ENCODE measurements at regions not wholly inside any gene's neighbourhood (a gene's known extent, or its start where the extent isn't known, plus 50 kb on each side); places are given as distances from the start of the nearest gene placed in this dataset.

DNA sequence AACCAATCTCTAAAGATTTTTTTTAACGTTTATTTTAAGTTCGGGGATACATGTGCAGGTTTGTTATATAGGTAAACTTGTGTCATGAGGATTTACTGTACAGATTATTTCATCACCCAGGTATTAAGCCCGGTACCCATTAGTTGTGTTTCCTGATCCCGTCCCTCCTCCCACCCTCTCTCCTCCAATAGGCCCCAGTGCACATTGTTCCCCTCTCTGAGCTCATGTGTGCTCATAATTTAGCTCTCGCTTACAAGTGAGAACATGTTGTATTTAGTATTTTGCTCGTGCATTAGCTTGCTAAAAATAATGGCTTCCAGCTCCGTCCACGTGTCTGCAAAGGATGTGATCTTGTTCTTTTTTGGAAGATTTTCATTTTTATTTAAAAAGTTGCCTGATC lies 2309.4 kb upstream of the AGA start:
- DNase-seq, result no peak

DNA sequence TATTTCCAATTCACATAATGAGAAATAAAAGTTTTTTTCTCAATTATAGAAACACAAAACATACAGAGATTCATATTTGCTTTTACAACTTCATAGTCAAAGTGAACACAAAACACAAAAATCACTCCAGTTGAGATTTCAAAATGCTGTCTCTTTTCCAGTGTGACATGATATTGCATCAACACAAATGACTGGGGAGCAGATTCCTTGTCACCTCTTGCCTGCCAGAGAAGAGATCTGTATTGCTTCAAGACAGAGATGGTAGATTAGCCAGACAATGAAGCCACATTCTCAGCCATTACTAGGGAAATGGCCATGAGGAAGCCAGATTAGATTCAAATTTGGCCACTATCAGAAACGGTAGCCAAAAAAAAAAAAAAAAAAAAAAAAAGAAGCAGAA lies 2313.1 kb upstream of the AGA start:
- DNase-seq, result no peak

DNA sequence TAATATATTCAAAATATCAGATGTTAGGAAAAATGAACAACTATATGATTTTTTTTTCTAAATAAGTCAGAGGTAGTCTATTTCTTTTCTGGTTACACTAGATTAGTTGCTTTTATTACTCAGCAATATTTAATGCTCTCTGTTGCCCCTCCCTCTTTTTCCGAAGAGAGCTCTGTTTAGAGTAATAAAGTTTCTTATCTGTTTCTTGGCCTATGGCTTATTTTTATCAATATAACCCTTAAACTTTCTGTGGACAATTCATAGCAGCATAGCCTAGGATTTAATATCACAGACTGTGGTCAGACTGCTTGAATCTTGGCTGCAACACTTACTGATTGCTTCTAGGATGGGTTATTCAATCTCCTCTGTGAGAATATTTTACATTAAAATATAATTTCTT lies 2315.4 kb upstream of the AGA start:
- no peak for DNase-seq

DNA sequence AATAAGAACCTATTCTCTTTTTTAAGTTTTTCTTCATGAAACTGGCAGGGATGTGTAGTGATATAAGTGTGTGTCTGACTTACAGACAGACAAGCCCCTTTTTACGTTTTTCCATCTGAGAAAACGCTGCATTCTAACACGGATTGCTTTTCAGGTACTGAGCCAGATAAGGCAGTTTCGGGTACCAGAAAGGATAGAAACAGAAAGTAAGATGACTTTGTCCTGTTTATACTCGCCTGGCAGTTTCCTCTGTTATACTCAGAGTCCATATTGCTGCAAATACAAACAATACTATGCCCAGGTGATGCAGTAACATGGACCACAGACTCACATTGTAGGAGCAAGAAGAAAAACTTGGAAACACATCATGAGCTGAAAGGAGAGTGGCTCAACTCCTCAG lies 2320.6 kb upstream of the AGA start:
- no peak for DNase-seq

DNA sequence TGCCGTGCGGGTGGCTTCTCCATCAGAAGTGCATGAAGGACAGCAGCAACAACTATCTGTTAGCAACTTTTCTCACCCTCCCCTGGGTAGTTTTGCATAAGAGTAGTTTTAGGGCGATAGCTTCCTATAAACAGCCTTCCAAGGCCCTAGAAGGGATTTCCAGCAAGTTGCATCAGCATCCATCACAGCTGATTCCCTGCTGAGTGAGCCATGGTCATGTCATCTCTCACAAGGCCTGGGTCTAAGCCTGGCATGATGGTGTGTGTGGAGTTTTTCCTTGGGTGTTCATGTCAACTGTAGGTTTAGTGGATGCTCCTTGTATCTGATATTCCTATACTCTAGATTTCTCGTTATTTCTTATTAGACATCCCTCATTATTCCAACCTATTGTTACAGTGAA lies 2324.7 kb upstream of the AGA start:
- no peak for DNase-seq

DNA sequence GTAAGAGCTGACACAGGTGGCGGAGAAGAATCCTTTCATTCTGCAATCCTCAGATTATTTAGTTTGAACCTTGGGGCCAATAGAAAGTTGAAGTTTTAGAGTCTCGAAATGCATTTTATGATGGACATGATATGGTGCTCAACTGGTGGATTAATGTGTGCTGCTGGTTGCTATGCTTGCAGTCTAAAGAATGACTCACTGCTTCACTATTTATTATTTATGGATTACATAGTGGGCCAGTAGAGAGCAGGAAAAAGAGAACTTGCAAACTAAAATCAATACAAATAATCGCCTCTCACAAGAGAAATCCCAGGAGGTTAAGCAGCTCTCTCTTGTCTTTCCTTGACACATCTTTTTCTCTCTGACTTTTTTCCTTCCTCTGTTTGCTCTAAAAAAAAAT lies 2326.8 kb upstream of the AGA start:
- no peak for DNase-seq

DNA sequence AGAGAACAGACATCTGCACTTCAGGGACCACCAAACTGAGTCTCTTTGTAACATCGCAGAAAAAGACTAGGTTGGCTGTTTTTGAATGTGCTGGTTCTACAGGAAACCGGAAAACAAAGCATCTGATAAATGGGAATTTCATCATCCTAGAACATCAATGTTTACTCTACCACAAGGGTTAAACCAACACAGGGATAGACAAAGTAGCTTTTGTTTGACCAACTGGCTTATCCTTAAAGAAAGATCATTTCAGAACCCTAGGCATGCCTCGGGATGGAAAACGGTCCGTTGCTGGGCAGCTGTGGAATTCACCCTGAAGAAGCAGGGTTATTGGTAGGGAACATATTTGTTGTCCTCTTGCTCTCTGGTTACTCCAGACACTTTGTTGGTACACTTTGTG lies 2355.5 kb upstream of the AGA start:
- DNase-seq, result no peak

DNA sequence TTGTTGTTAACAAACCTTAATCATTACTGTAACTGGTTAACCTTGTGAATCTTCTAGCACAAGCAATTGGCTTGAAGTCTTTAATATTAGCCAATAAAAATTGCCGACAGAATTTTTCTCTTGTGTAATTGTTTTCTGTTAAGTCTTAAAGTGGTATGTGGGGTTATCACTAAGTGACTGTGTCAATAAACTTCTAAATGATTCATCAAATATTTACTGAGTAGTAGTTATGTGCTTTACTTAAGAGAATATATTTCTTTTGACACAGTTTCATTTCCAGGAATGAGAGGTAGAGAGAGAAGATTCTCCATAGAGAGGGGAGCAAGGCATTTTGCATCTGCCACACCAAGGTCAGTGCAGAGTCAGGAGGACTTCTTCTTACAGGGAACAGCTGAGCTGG lies 2361.6 kb upstream of the AGA start:
- DNase-seq, result no peak

DNA sequence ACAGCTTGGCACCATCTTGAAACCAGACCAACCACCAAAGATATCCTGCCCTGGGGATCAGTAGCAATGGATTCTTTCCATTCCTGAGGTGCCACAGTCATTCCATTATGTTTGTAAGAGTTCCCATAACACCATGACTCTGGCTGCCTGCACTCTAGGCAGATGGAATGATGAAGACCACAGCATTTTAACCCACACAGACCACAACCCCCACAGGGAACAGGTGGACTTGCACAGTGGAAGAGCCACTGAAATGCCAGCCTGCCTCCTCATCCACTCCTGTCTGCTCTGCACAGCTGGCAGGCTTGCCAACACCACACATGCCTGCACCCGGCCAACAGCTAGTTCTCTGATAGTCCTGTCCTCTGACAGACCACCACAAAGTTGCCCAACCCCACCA lies 2362.2 kb upstream of the AGA start:
- DNase-seq, result no peak

DNA sequence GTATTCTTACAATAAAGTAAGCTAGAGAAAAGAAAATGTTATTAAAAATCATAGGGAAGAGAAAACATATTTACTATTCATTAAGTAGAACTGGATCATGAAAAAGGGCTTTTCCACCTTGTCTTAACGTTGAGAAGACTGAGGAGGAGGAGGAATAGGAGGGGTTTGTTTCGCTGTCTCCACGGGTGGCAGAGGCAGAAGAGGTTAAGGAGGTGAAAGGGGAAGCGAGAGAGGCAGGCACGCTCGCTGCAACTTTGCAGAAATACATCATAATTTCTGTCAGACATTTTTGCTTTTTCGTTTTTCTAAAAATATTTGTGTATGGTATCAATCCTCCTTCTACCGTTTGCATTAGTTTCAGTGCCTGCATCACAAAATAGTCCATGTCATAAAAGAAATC lies 2375.1 kb upstream of the AGA start:
- no peak for DNase-seq

DNA sequence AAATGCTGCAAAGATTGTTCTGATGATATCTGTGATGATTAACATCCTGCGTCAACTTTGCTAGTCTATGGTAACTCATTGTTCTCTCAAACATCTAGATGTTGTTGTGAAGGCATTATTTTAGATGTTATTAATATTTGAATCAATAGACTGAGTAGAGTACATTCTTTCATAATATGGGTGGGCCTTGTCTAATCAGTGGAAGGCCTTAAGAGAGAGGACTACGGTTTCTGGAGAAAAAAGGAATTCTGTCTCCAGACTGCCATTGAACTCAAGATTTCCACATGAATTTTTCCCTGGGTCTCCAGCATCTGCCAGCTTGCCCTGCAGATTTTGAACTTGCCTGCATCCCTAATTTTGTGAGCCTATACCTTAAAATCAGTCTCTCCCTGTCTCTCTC lies 2381.1 kb upstream of the AGA start:
- DNase-seq, result no peak

DNA sequence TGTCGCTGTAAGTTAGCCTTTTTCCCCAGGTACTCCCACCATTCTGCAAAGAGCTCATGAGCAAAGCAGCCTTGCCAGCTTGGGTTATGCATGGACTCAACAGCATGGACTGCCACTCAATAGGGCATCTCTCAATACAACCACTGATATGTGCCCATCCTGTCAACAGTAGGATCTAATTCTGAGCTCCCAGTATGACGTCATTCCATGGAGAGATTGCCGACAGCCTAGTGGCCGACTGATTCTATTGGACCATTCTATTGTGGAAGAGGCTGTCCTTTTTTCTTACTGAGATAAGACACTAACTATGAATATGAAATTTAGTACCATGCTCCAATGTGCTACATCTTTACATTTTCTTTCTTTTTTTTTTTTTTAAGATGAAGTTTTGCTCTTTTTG lies 2389.0 kb upstream of the AGA start:
- no peak for DNase-seq

DNA sequence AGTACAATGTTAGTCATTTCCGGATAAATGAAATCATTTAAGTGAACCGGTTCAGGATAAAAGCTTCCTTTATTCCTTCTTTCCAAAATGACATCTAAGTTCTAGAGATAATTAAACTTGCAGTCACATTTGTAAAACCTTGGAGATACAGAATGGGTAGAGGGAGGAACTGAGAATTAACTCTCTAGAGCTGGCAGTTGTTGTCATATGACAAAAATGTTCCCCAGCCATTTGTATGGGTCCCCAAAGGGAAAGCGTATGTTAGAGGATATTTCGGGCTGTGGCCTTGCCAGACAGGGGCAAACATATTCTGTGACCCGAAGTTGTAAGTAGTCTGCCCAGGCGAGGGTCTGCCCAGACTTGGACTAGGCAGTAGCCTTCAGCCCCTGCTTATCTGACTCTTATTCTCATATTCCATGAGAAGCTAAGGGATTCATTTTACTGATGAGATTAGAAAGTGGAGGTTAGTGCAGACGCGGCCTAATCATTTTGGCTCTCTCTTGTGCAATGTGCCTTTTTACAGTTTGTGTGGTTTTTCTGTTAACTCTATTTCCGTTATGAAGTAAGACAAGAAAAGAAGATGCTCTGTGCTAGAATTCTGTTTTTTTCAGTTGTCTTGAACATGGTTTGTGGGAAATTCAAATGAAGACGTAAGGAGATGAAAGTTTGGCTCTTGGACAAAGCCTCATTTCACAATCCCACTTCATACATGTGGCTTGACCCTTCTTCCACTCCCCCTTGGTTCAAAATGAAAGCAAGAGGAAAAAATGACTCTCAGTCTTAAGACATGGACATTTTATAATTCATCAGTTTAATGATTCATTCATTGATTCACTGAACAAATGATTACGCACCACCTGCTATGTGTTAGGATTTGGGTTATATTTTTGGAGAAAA lies 2394.2 kb upstream of the AGA start:
- no peak for DNase-seq

DNA sequence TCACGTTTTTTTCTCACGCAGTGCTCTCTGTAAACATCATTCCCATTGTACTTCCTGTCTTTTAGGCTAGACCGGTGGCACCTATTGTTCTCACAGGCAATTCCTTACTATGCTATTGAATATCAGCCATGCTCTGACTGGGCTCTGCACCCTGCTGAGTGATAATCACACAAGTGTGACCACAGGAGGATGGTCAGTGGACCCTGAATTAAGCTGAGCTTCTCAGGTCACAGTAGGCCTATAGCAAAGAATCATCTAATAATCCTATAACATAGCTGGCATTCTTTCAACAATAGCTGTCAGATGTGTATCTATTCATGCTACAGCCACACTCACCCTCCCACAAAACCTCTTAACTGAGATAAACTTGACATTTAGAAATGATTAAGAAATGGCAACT lies 2399.8 kb upstream of the TENM3 start:
- DNase-seq, result no peak

DNA sequence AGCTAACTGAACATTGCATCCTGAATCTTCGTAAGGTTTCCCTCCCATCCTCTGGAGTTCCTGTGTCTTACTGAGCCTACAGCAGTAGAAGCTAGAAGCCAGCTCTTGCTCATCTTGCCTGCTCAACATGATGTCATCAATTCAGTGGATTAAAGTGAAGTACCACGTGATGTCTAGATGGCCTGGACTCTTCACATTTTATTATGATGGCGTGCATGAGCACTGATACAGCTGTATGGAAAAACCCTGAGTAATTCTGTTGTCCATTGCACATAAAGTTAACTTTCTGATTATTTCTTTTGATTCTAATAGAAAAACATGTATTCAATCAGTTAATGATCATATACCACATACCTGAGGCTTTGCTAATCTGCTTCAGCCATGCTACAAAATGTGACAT lies 2387.7 kb upstream of the TENM3 start:
- DNase-seq, result no peak

DNA sequence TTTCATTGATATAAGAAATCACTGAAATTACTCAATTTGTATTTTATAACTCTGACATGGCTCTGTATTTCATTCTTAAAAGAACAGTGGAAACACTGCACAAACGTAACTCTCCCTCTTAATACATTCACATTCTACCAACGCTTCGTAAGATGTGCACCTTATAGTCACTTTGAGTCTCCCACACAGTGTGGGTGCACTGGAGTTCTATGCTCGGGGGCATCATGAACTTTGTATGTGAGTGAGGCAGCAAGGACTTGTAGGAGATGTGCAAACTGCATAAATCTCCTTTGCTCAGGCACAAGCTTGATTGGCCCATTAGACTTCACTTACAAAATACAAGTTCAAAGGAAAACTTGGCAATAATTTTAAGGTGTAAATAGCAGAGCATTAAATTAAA lies 2385.0 kb upstream of the TENM3 start:
- no peak for DNase-seq

DNA sequence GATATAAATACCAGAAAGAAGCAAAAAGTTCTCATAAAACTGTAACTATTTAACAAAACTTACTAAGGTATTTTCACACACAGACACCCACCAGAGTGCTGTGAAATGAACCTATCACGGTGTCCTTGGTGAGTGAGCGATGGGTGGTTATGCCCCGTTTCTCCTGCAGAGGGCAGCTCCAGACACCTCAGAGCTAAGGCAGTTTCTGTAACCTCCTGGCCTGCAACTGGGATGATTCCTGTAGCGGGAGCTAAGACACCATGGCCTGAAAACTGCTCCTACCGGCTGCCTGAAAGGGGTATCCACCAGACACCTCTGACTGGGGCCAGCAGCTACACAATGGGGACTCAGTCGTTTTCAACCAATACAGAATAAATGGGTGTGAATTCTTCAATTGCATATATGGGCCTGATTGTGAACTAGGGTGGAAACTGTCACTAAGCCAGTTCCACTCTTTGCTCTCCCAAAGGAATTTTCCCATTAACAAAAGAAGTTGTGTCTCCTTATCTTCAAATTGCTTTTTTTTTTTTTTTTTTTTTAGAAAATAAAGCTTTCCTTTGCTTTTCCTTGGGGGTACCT lies 2375.8 kb upstream of the TENM3 start:
- no peak for DNase-seq

DNA sequence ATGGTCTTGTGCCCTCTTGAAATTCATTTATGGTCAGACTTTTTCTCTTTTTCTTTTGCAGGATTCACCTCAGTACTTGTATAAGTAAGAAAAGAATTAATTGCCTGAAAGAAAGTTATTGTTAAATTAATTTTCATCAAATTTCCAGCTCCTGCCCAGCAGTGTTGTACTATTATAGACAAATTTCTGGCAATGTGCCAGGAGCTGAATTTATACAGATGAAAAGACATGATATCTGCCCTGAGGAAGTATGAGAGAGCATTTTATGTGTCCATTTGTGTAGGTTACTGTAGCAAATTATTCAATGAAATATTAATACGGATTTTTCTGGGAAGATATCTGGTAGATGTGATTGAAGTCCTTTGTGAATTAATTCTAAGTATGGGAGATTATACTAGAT lies 2371.5 kb upstream of the TENM3 start:
- no peak for DNase-seq

DNA sequence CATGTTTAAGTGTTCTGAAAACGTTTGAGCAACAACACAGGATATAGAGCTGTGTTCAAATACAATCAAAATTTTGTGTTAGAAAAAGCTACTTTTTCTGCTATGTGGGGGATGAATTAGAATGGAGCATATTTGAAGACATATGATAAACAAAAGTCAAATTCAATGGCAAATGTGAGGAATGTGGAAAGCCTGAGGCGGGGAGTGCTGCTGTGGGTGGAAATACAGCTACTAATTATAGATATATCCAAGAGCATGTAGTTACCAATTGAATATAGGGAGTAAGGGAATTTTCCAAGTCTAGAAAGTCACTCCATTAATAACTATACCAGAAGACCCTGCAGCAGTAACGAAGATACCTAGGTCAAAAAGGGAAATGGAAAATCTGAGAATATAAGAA lies 2370.4 kb upstream of the TENM3 start:
- DNase-seq, result no peak

DNA sequence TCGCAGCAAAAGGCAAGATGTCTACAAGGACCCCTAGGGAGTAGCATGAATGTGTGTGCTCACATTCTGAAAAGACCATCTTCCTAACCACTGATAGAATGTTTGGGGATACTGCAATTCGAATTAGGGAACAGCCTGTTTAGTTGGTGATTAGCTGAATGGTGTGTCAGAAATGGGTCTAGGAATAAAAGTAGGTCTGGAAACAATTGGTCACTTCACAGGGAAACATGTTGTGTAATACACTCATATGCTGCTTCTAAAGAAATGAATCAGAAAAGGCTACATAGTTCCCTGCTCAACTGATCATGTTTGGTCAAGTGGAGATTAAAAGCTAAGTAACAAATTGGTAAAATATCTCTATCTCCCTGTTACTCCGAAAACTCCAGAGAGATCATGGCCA lies 2362.4 kb upstream of the TENM3 start:
- DNase-seq, result no peak

DNA sequence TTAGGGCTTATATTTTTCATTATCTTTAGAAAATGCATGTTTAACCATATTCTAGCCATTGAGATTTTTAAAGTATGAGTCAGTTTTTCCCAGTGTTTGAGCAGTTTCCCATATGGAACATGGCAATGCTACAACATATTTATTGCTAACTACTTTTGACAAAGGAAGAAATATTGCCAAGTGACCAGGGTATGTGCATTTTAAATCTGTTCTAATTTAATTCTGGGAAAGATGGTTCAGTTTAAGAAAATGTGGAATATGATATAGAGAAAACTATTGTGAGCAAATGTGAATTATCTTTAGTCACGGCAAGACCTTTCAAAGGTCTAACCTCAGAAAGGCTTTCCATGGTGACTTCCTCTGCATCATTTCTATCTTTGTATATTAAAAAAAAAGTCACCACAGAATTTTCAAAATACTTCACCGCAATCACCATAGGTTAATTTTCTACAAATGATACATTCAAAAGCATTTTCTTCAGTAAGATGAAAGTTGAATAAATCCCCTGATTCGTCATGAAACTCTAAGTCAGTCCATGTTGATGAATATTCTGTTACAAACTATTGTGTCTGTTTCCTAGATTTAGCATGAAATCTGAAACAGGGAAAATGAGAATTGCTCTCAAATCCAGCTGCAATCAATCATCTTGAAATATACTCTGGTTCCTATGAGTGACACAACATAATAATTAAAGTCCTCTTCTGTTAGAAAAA lies 2349.0 kb upstream of the TENM3 start:
- DNase-seq, result no peak

DNA sequence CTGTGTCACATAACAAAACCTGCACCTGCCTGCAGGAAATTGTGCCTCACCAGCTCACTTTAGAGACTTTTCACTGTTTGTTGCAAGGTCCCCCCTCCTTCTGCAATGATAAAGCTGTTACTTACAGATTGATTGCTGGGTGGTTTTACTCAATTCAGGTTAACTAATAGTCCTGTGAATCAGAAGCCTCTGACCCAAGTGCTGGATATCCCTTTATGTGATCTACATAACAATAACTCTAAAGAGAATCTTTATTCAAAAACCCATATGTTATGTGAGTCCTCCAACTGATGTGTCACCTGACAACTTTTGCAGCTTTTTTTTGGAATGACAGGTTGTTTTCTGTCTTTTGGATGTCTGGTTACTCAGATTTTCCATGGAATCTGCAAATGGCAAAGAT lies 2323.6 kb upstream of the TENM3 start:
- no peak for DNase-seq

DNA sequence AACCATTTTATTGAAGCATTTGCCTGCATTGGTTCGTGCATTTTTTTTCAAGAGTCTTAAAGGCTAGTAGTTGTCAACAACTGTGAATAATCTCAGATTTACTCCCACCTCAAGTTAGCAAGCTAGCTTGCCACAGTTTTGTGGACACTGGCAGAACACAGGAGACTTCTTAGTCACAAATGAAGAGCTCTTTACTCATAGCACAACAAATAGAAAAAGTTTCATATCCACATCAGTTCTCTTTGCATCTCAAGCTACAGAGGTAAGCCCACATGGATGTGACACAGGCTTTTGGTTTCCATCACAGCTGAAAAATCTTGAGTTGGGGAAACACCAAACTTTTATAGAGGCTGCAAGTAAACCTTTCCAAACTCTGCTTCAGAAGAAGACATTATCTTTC lies 2315.7 kb upstream of the TENM3 start:
- no peak for DNase-seq

DNA sequence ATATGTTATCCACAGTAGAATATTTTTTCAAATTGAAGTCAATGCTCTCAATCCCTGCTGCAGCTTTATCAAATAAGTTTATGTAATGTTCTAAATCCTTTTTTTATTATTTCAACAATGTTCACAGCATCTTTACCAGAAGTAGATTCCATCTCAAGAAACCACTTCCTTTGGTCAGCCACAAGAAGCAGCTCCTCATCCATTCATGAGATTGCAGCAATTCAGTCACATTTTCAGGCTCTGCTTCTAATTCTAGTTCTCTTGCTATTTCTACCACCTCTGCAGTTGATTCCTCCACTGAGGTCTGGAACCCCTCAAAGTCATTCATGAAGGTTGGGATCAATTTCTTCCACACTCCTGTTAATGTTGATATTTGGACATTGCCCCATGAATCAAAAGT lies 2301.3 kb upstream of the TENM3 start:
- no peak for DNase-seq
